22Rv1 (cell line): ENCODE measurements at regions not wholly inside any gene's neighbourhood (a gene's known extent, or its start where the extent isn't known, plus 50 kb on each side); places are given as distances from the start of the nearest gene placed in this dataset.

Experiments
- ZFX ChIP-seq: fragments of 450-650 bp; IDR thresholded peaks from 2 replicates; pipeline ENCODE4 v1.6.1; 2017; ENCODE audit warnings: antibody characterized with exemption, borderline replicate concordance
- TF ChIP-seq, protein P1 (sequence below): fragments of 450-650 bp; IDR thresholded peaks from 2 replicates; pipeline ENCODE4 v1.5.1; 2017; ENCODE audit warnings: mild to moderate bottlenecking

DNA sequence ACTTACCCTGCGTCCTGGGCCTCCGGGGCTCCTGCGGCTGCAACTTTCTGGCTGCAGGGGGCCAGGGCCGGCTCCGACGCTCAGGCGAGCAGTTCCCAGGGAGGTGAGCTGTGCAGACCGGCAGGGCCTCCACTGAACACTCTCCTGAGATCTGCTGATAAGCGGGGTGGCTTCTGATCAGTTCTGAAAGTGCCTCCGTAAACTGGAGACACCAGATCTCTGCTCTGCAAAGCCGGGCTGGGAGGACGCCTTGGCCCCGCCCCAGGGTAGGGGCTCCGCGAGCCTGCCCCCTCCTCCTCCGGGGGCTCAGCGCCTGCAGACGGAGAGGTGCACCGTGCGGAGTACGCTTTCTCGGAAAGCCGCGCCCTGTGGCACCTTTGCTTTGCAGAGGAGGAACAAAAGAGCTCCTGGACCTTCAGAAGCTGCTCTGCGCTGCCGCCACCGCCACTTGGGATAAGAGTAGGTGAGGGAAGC, 141.3 kb upstream of the VKORC1L1 start:
- no peak for TF ChIP-seq ZFX
- TF ChIP-seq, protein P1, sequence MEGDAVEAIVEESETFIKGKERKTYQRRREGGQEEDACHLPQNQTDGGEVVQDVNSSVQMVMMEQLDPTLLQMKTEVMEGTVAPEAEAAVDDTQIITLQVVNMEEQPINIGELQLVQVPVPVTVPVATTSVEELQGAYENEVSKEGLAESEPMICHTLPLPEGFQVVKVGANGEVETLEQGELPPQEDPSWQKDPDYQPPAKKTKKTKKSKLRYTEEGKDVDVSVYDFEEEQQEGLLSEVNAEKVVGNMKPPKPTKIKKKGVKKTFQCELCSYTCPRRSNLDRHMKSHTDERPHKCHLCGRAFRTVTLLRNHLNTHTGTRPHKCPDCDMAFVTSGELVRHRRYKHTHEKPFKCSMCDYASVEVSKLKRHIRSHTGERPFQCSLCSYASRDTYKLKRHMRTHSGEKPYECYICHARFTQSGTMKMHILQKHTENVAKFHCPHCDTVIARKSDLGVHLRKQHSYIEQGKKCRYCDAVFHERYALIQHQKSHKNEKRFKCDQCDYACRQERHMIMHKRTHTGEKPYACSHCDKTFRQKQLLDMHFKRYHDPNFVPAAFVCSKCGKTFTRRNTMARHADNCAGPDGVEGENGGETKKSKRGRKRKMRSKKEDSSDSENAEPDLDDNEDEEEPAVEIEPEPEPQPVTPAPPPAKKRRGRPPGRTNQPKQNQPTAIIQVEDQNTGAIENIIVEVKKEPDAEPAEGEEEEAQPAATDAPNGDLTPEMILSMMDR, result no peak
